ENCODE measurements at regions not wholly inside any gene's neighbourhood (a gene's known extent, or its start where the extent isn't known, plus 50 kb on each side); places are given as distances from the start of the nearest gene placed in this dataset.
"Not testable (repeated sequence)": the region's sequence is repeated elsewhere in the genome, so short reads cannot be mapped to it uniquely, and the experiment has no call there.

- peak in 25 of 51 donors; percentile 6 to 74 (median 33) for DNase-seq
Measured at GRCh38 chr13:24995225-24995804, 100.6 kb upstream of the PABPC3 start.

GRCh38 chr13:24997367-24997967 lies 98.5 kb upstream of the PABPC3 start:
- peak in 2 of 51 donors; percentile 12 to 32 for DNase-seq

GRCh38 chr13:24998433-24998832 lies 97.5 kb upstream of the PABPC3 start:
- no peak for DNase-seq

- DNase-seq: no peak
Measured at GRCh38 chr13:25001476-25002206, 94.3 kb upstream of the PABPC3 start.

DNA sequence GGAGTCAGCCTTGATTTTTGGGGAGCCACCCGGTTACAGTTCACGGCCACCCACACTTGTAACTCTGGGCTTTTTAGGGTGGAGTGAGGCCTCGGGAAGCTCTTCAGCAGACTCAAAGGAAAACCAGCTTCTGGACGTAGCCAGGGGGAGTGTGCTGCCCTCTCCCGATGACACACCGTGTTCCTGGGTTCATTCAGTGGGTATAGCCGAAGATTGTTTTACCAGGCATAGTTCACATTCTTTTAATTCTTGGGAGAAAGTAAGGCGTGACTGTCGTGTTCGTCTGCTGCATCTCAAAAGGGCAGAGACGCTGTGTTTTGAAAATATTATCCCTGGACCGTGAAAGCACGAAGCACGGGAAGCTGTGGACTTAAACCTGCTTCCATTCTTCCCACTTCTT lies 93.6 kb upstream of the PABPC3 start:
- DNase-seq: not testable (repeated sequence)

DNA sequence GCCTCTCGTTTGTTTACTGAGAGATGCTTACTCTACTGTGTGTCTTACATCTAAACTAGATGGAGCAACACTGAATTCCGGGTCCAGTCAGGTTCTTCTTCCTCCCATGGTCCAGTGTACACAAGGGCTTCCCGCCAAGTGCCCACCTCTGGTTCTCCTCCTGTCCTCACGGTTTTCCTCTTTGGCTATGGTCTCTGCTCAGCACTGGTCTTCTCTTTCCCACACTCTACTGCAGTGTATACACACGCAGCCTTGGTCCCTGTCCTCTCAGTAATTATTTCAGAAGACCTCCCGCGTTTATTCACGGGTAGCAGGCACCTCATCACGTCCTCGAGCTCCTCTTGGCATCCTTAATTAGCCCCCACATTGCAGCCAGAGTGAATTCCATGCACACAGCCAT lies 91.4 kb upstream of the PABPC3 start:
- DNase-seq: not testable (repeated sequence)

DNA sequence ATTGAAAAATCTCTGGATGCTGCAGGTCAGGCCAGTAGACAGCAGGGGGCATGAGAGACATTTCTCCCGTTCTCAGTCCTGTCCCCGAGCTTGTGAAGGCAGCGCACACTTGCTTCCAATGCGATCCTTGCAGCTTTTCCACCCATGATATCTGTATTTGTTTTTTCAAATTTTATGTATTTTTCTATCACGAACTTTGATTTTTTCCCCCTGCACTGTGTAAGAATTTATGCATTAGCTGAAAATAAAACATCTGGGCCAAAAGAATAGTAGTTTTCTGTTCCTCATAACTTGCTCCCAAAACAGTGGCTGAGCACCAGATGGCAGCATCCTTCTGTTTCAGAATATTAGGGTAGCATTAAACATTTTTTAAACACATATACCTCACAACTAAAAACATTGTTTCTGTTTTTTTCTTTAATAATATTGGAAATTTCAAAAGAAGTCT lies 90.9 kb upstream of the PABPC3 start:
- DNase-seq: peak in 11 of 51 donors; percentile 13 to 63 (median 23)

DNA sequence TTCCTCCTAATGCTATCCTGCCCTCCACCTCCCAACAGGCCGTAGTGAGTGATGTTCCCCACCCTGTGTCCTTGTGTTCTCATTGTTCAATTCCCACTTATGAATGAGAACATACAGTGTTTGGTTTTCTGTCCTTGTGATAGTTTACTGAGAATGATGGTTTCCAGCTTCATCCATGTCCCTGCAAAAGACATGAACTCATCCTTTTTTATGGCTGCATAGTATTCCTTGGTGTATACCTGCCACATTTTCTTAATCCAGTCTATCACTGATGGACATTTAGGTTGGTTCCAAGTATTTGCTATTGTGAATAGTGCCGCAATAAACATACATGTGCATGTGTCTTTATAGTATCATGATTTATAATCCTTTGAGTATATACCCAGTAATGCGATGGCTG lies 88.5 kb upstream of the PABPC3 start:
- not testable (repeated sequence) for DNase-seq

GRCh38 chr13:25014398-25014973 lies 81.5 kb upstream of the PABPC3 start:
- DNase-seq: not testable (repeated sequence)

GRCh38 chr13:25017176-25017575 lies 78.8 kb upstream of the PABPC3 start:
- DNase-seq: not testable (repeated sequence)

DNA sequence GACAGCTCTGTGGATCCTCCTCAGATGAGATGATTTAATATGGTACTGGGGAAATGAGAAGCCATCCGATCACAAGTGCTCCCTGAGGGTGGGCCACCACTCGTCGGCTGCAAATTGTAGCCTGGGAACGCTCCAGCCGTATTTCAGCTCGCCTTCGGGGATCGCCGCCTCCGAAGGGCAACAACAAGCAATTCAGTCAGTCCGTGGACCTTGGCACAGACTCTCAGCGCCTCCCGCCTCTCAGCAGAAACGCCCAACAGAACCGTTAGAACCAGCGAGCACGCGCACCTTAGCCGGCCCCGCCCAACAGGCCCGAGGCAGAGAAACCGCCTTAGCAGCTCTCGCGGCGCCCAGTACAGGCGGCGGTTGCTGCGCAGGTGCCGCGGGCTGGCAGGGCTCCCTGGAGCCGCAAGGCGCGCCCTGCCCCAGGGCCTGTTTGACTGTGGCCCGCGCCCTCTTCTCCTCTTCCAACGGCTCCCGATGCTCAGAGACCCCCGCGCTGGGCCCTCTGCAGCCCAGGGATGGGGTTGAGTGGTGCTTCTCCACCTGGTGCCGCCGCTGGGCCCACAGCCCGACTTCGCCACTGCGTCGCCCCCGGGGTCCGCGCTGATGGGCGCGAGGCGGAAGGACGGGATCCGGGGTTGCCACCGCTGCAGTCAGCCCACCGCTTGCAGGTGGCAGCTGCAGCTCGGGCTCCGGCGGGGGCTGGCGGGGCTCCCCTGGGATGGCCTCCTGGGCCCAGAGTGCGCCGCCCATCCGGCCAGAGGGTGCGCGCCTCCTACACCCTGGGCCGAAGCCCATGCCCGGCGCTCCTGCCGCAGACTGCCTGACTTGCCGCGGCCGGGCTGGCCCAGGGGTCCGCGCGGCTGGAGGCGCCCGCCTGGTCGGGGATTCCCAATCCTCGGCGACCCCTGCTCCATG lies 77.9 kb upstream of the PABPC3 start:
- peak in 28 of 51 donors; percentile 6 to 55 (median 28) for DNase-seq

DNA sequence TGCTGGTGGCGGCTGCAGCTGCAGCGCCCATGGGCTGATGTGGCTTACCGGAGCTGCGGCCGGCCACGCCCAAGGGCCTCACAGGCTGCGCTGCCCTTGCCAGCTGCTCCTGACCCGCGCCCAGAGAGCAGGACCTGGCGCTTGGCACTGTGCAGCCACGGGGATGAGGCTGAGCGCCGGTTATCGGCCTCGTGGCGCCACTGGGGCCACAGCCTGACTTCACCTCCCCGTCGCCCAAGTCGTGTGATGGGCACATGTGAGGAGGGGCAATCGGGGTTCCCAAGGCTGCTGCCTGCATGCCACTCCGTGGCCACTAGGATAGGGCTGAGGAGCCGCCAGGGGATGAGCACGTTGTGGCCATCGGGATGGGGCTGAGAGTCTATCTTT lies 77.2 kb upstream of the PABPC3 start:
- peak in 2 of 51 donors; percentile 14 to 23 for DNase-seq

- DNase-seq: not testable (repeated sequence)
Measured at GRCh38 chr13:25019741-25020140, 76.2 kb upstream of the PABPC3 start.

- DNase-seq: no peak
Measured at GRCh38 chr13:25024175-25024574, 71.8 kb upstream of the PABPC3 start.

GRCh38 chr13:25032160-25032559 lies 63.8 kb upstream of the PABPC3 start:
- DNase-seq: no peak

DNA sequence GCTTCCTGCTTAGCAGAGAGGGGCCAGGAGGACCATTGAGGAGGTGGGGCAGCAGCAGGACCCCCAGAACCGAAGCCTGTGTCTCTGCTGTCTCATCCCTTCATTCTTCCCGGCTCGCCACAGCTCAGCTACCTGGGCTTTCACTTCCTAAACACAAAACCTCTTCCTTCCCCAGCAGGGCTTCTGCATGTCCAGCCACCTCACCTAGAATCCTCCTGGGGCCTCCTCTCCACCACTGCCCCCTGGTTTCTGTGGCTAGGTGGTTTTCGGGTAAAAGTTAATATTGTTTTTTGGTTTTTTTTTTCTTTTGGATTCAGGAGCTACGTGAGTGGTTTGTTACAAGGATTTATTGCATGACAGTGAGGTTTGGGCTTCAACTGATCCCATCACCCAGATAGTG lies 61.8 kb upstream of the PABPC3 start:
- no peak for DNase-seq

GRCh38 chr13:25037057-25037813 lies 58.7 kb upstream of the PABPC3 start:
- peak in 38 of 51 donors; percentile 5 to 71 (median 26) for DNase-seq

- no peak for DNase-seq
Measured at GRCh38 chr13:25042151-25042865, 53.6 kb upstream of the PABPC3 start.

DNA sequence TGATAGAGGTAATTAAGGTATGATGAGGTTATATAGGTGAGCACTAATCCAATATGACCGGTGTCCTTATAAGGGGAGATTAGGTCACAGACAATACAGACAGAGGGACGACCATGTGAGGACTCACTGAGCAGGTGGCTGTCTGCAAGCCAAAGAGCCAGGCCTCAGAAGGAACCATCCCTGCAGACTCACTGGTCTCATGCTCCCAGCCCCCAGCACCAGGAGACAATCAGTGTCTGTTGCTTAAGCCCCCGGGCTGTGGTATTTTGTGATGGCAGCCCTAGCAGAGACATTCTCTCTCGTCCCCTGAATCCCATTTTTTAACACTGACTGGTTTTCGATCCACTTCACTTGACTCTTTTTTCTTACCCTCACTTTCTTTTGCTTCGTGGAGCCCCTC lies 51.9 kb upstream of the PABPC3 start:
- no peak for DNase-seq
